Peyer's patch (tissue), 4 donors: ENCODE measurements at regions not wholly inside any gene's neighbourhood (a gene's known extent, or its start where the extent isn't known, plus 50 kb on each side); places are given as distances from the start of the nearest gene placed in this dataset.

Experiments
- DNase-seq, 3 donors: peaks; one replicate each; pipeline ENCODE4 v3.0.0-alpha.2; 2017 to 2019
- H3K27ac ChIP-seq, 4 donors: fragments of 200-600 bp; sonication (generic); one replicate each; pipeline ENCODE4 v1.5.1; 2016 to 2019
- H3K27me3 ChIP-seq, 2 donors: fragments of 200-600 bp; sonication (generic); one replicate each; pipeline ENCODE4 v1.5.1; 2019
- H3K36me3 ChIP-seq, 3 donors: fragments of 200-600 bp; sonication (generic); one replicate each; pipeline ENCODE4 v1.5.1; 2016 to 2019
- H3K4me1 ChIP-seq, 4 donors: fragments of 200-600 bp; sonication (generic); one replicate each; pipeline ENCODE4 v1.5.1; 2016 to 2019
- H3K4me3 ChIP-seq, 4 donors: fragments of 200-600 bp; sonication (generic); 1 replicate in 3 of 4; 2 replicates in 1 of 4; pipeline ENCODE4 v1.5.1; 2016 to 2019; ENCODE audit warnings: mild to moderate bottlenecking in 1 of 4
- H3K9me3 ChIP-seq, 4 donors: fragments of 200-600 bp; sonication (generic); one replicate each; pipeline ENCODE4 v1.5.1; 2016 to 2019; ENCODE audit warnings: mild to moderate bottlenecking in 1 of 4
- POLR2A ChIP-seq, 2 donors: fragments of 450-650 bp; IDR thresholded peaks; one replicate each; pipeline ENCODE4 v1.5.1; 2017; ENCODE audit warnings: antibody characterized with exemption in 2 of 2, mild to moderate bottlenecking in 2 of 2, moderate library complexity in 2 of 2
- TF ChIP-seq, protein P1 (sequence below), 6 experiments: fragments of 450-650 bp in 4 of 6; fragments of 200-600 bp in 2 of 6; sonication (generic) in 1 of 6; IDR thresholded peaks; one replicate each; pipeline ENCODE4 v1.5.1; 2017 to 2019; ENCODE audit warnings: antibody characterized with exemption in 6 of 6, mild to moderate bottlenecking in 3 of 6, moderate library complexity in 1 of 6

DNA sequence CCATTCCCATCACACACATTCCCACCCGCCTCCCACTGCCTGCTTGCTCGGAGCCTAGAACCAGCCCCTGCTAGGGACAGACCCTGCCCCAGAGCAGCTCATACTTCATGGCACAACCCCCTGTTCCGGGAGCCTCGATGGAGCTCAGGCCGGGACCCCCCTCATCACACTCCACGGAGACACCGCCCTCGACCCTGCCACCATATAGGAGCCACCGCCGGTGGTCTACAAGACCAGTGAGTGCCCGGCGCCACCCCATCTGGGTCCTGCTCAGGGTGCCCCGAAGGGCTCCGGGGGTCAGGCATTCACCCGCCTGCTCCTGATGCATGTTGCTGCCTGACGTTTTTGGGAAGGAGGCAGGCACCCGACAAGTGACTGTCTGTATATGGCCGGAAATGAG is 65.5 kb upstream of the RXRA start:
- no peak for DNase-seq
- H3K27ac ChIP-seq = no peak overlapping the region
- no peaks in the 10 kb centered on the region for H3K36me3 ChIP-seq
- no peaks in the 10 kb centered on the region for H3K9me3 ChIP-seq
- H3K4me3 ChIP-seq = no peak overlapping the region
- no peak for TF ChIP-seq POLR2A (IDR thresholded peaks at IDR 0.05)
- TF ChIP-seq, protein P1, sequence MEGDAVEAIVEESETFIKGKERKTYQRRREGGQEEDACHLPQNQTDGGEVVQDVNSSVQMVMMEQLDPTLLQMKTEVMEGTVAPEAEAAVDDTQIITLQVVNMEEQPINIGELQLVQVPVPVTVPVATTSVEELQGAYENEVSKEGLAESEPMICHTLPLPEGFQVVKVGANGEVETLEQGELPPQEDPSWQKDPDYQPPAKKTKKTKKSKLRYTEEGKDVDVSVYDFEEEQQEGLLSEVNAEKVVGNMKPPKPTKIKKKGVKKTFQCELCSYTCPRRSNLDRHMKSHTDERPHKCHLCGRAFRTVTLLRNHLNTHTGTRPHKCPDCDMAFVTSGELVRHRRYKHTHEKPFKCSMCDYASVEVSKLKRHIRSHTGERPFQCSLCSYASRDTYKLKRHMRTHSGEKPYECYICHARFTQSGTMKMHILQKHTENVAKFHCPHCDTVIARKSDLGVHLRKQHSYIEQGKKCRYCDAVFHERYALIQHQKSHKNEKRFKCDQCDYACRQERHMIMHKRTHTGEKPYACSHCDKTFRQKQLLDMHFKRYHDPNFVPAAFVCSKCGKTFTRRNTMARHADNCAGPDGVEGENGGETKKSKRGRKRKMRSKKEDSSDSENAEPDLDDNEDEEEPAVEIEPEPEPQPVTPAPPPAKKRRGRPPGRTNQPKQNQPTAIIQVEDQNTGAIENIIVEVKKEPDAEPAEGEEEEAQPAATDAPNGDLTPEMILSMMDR (IDR thresholded peaks at IDR 0.05) = no peak
- H3K27me3 ChIP-seq = no peaks in the 10 kb centered on the region
- peaks cover 0 to 16% (median 0%) of the 10 kb centered on the region in 4 donors for H3K4me1 ChIP-seq

DNA sequence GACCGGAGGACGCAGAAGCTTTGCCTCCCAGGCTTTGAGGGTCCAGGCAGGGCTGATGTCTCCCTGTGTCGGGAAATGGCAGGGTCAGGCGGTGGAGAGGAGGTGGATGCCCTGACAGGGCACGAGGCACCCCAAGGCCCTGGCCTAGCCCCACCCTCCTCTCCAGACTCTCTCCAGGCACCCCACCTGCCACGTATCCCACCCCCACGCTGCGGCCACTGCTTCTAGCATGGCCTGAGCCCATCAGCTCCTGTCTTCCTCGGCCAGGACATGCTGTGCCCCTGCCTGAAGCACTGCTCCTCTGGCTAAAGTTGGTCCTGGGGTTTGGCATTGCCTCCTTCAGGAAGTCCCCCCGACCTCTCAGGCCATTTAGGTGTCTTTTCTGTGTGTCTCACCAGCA is 64.2 kb upstream of the RXRA start:
- peaks cover 0 to 16% (median 0%) of the 10 kb centered on the region in 4 donors for H3K4me1 ChIP-seq
- H3K27me3 ChIP-seq = no peaks in the 10 kb centered on the region
- no peak overlapping the region for H3K27ac ChIP-seq
- no peaks in the 10 kb centered on the region for H3K36me3 ChIP-seq
- no peaks in the 10 kb centered on the region for H3K9me3 ChIP-seq
- DNase-seq = no peak
- H3K4me3 ChIP-seq = no peak overlapping the region
- TF ChIP-seq, protein P1 (IDR thresholded peaks at IDR 0.05) = no peak
- no peak for TF ChIP-seq POLR2A (IDR thresholded peaks at IDR 0.05)

DNA sequence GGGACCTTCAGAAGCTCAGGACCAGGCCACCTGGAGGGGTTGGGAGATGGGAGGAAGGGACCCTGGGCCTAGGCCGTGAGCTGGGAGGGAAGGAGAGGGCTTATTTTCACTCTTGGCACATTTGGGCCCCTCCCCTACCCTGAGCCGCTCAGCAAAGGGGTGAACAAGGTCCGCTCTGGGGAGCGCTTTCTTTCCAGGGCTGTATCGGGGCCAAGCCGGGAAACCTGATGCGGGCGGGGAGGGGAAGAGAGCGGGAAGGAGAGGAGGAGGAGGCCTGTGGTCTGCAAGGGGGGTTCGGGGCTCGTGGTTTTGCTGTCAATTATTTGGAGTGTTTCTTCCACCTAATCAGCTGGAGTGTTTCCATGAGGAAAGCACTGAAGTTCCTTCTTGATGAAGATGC is 62.7 kb upstream of the RXRA start:
- no peak for DNase-seq
- peaks cover 0 to 16% (median 6%) of the 10 kb centered on the region in 4 donors for H3K4me1 ChIP-seq

DNA sequence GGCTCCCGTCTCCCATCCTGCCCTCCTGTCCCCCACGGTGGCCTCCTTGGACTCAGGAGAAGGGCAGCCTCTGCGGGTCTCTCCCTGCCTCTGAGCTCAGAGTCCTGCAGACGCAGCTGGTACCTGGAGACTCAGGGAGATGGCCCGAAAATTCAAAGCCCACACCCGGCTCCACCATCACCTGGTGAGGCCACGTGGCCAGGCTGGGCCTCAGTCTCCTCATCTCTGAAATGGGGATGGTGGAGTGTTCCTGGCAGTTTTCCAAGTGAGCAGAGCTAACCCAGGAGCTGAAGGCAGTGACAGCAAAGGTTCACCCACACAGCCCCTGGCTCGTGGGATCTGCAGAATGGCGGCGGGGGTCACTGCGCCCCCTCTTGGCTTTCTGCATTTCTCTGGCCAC is 62.1 kb upstream of the RXRA start:
- no peak overlapping the region for H3K27ac ChIP-seq
- no peaks in the 10 kb centered on the region for H3K27me3 ChIP-seq
- H3K9me3 ChIP-seq = no peaks in the 10 kb centered on the region
- H3K36me3 ChIP-seq = no peaks in the 10 kb centered on the region
- TF ChIP-seq, protein P1 (IDR thresholded peaks at IDR 0.05) = no peak
- H3K4me3 ChIP-seq = no peak overlapping the region
- DNase-seq = no peak
- H3K4me1 ChIP-seq = peaks cover 0 to 16% (median 6%) of the 10 kb centered on the region in 4 donors

More for the DNA sequence above, 62.7 kb upstream of the RXRA start:
- Histone ChIP-seq H3K4me3 (no peak overlapping the region), H3K36me3 (no peaks in the 10 kb centered on the region), H3K27me3 (no peaks in the 10 kb centered on the region), H3K27ac (no peak overlapping the region), H3K9me3 (no peaks in the 10 kb centered on the region)
- TF ChIP-seq POLR2A (IDR thresholded peaks at IDR 0.05) = no peak
- TF ChIP-seq, protein P1 (IDR thresholded peaks at IDR 0.05) = no peak

DNA sequence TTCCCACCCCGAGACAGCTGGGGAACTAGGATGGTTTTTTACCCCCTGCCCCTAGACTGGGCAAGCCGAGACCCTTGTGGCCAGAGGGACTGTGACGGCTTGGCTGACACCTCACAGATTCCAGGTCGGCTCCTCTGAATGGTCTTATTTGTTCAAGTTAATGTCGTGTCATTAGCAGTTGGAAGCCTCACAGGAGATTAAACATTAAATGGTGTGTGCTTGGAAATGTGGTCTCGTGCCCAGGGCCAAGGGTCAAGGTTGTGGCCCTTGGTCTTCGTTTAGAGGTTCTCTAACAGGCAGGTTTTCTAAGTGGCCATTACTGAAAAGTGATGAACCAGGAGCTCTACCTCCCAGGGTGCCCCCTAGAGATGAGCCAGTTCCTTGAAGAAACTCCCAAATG is 61.2 kb upstream of the RXRA start:
- no peak for DNase-seq
- Histone ChIP-seq H3K27me3 (no peaks in the 10 kb centered on the region), H3K9me3 (no peaks in the 10 kb centered on the region), H3K36me3 (no peaks in the 10 kb centered on the region), H3K27ac (no peak overlapping the region), H3K4me1 (peaks cover 0 to 16% (median 6%) of the 10 kb centered on the region in 4 donors), H3K4me3 (no peak overlapping the region)
- TF ChIP-seq, protein P1 (IDR thresholded peaks at IDR 0.05) = no peak
- TF ChIP-seq POLR2A (IDR thresholded peaks at IDR 0.05) = no peak

DNA sequence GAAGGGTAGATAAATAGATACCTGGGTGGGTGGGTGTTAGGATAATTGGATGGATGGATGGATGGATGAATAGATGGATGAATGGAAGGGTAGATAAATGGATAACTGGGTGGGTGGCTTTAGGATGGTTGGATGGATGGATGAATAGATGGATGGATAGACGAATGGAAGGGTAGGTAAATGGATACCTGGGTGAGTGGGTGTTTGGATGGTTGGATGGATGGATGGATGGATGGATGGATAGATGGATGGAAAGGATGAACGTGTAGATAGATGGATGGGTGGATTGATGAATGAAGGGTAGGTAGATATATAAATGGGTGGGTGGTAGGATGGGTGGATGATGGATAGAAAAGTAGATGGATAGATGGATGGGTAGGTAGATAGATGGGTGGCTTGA is 59.8 kb upstream of the RXRA start:
- no peak for DNase-seq
- H3K27me3 ChIP-seq = no peaks in the 10 kb centered on the region
- H3K4me1 ChIP-seq = peaks cover 0 to 16% (median 6%) of the 10 kb centered on the region in 4 donors
- H3K4me3 ChIP-seq = no peak overlapping the region
- no peak overlapping the region for H3K27ac ChIP-seq
- TF ChIP-seq, protein P1 (IDR thresholded peaks at IDR 0.05) = no peak
- no peak for TF ChIP-seq POLR2A (IDR thresholded peaks at IDR 0.05)
- no peaks in the 10 kb centered on the region for H3K9me3 ChIP-seq
- H3K36me3 ChIP-seq = no peaks in the 10 kb centered on the region
